Natural killer cell (primary cell): ENCODE measurements at regions not wholly inside any gene's neighbourhood (a gene's known extent, or its start where the extent isn't known, plus 50 kb on each side); places are given as distances from the start of the nearest gene placed in this dataset.

Source experiments
- ATAC-seq, 3 donors: fragments of 150-1000 bp in 2 of 3; fragments of 200-7000 bp in 1 of 3; cut with Tn5 transposase; 1 replicate in 1 of 3; 2 replicates in 2 of 3; pipeline ENCODE4 v1.10.0; 2021; ENCODE audit warnings: mild to moderate bottlenecking in 2 of 3, moderate library complexity in 2 of 3
- DNase-seq, 2 donors: peaks; one replicate each; pipeline versions ENCODE4 v3.0.0 to v3.0.0-alpha.2; 2013 to 2021; ENCODE audit warnings: mixed read lengths in 1 of 2
- H3K27ac ChIP-seq: one replicate; pipeline ENCODE4 v1.5.1; 2013; ENCODE audit warnings: mild to moderate bottlenecking, low read length
- H3K27me3 ChIP-seq: one replicate; pipeline ENCODE4 v1.6.1; 2013; ENCODE audit warnings: low read length; ENCODE audit not compliant: control insufficient read depth, insufficient read depth
- H3K36me3 ChIP-seq: one replicate; pipeline ENCODE4 v1.6.1; 2013; ENCODE audit warnings: low read length; ENCODE audit not compliant: control insufficient read depth, insufficient read depth
- H3K4me1 ChIP-seq: one replicate; pipeline ENCODE4 v1.6.1; 2013; ENCODE audit warnings: low read length; ENCODE audit not compliant: control insufficient read depth, insufficient read depth
- H3K4me3 ChIP-seq: one replicate; pipeline ENCODE4 v1.5.1; 2013; ENCODE audit warnings: low read length
- H3K9me3 ChIP-seq: one replicate; pipeline ENCODE4 v1.6.1; 2013; ENCODE audit warnings: low read length; ENCODE audit not compliant: control insufficient read depth, insufficient read depth
- H3K27ac Mint-ChIP-seq, 2 donors: one replicate each; pipeline ENCODE4 v1.8.0; 2022; ENCODE audit warnings: mild to moderate bottlenecking in 2 of 2, mixed read lengths in 2 of 2, moderate library complexity in 1 of 2
- H3K27me3 Mint-ChIP-seq, 2 donors: one replicate each; pipeline ENCODE4 v1.8.0; 2022; ENCODE audit warnings: low read depth in 2 of 2, mixed read lengths in 2 of 2
- H3K36me3 Mint-ChIP-seq: one replicate; pipeline ENCODE4 v1.8.0; 2022; ENCODE audit warnings: mixed read lengths
- H3K4me1 Mint-ChIP-seq, 2 donors: one replicate each; pipeline ENCODE4 v1.8.0; 2022; ENCODE audit warnings: mixed read lengths in 2 of 2
- H3K4me3 Mint-ChIP-seq: one replicate; pipeline ENCODE4 v1.8.0; 2022; ENCODE audit warnings: mild to moderate bottlenecking, moderate library complexity, mixed read lengths
- H3K9me3 Mint-ChIP-seq, 2 donors: one replicate each; pipeline ENCODE4 v1.8.0; 2022; ENCODE audit warnings: mixed read lengths in 2 of 2
- CTCF ChIP-seq: fragments of 200-600 bp; IDR thresholded peaks from one replicate; pipeline ENCODE4 v1.8.0; 2022; ENCODE audit warnings: antibody characterized with exemption
- WGBS: methylation state at CpG from one replicate; pipeline ENCODE4 v1.1.7; 2013; ENCODE audit warnings: missing lambda C conversion rate; ENCODE audit not compliant: insufficient coverage; 5-methylcytosine and 5-hydroxymethylcytosine counted together
- intact Hi-C: fragments of 100-400 bp; cut with micrococcal nuclease; formaldehyde crosslinking; loops from one replicate; pipeline ENCODE4 v1.14.2; 2022

- no peak for ATAC-seq
- DNase-seq: no peak
- TF ChIP-seq CTCF: no peak
- H3K27me3 ChIP-seq: no peaks in the 10 kb centered on the region
- intact Hi-C loops: no loop called here
- peaks cover 3% of the 10 kb centered on the region for H3K9me3 ChIP-seq
- Mint-ChIP-seq H3K27me3 (no peaks in the 10 kb centered on the region), H3K36me3 (no peaks in the 10 kb centered on the region), H3K27ac (no peak overlapping the region), H3K9me3 (peaks cover 8% of the 10 kb centered on the region in 2 donors), H3K4me1 (no peaks in the 10 kb centered on the region), H3K4me3 (no peak overlapping the region)
- no peak overlapping the region for H3K27ac ChIP-seq
- H3K4me3 ChIP-seq: no peak overlapping the region
- WGBS: 100% methylated on average over 1 of the region's 5 CpGs
- H3K36me3 ChIP-seq: no peaks in the 10 kb centered on the region
- no peaks in the 10 kb centered on the region for H3K4me1 ChIP-seq
Observed at GRCh38 chr12:71282925-71283324, 125.1 kb upstream of the TSPAN8 start.

GRCh38 chr12:71282020-71282419 lies 124.2 kb upstream of the TSPAN8 start:
- ATAC-seq: no peak
- Histone ChIP-seq H3K27ac (no peak overlapping the region), H3K27me3 (no peaks in the 10 kb centered on the region), H3K4me3 (no peak overlapping the region), H3K36me3 (no peaks in the 10 kb centered on the region), H3K4me1 (no peaks in the 10 kb centered on the region), H3K9me3 (peaks cover 3% of the 10 kb centered on the region)
- Mint-ChIP-seq H3K27me3 (no peaks in the 10 kb centered on the region), H3K4me1 (no peaks in the 10 kb centered on the region), H3K4me3 (no peak overlapping the region), H3K27ac (no peak overlapping the region), H3K36me3 (no peaks in the 10 kb centered on the region), H3K9me3 (peaks cover 9 to 10% of the 10 kb centered on the region in 2 donors)
- TF ChIP-seq CTCF: no peak
- 76% methylated on average over 1 of the region's 4 CpGs for WGBS
- DNase-seq: no peak
- intact Hi-C loops: no loop called here

- Mint-ChIP-seq H3K36me3 (no peaks in the 10 kb centered on the region), H3K27me3 (no peaks in the 10 kb centered on the region), H3K27ac (no peak overlapping the region), H3K9me3 (peaks cover 9 to 10% of the 10 kb centered on the region in 2 donors), H3K4me1 (no peaks in the 10 kb centered on the region), H3K4me3 (no peak overlapping the region)
- WGBS: 60% methylated on average over 1 of the region's 2 CpGs
- Histone ChIP-seq H3K4me3 (no peak overlapping the region), H3K36me3 (no peaks in the 10 kb centered on the region), H3K4me1 (no peaks in the 10 kb centered on the region), H3K27ac (no peak overlapping the region), H3K9me3 (peaks cover 3% of the 10 kb centered on the region), H3K27me3 (no peaks in the 10 kb centered on the region)
- intact Hi-C loops: no loop called here
- no peak for ATAC-seq
- DNase-seq: no peak
- TF ChIP-seq CTCF: no peak
Observed at GRCh38 chr12:71281425-71281824, 123.6 kb upstream of the TSPAN8 start.

GRCh38 chr12:71277866-71278265 lies 120.1 kb upstream of the TSPAN8 start:
- H3K4me1 ChIP-seq: no peaks in the 10 kb centered on the region
- Mint-ChIP-seq H3K9me3 (peaks cover 6 to 10% of the 10 kb centered on the region in 2 donors), H3K4me1 (no peaks in the 10 kb centered on the region), H3K27ac (no peak overlapping the region), H3K27me3 (no peaks in the 10 kb centered on the region), H3K4me3 (no peak overlapping the region), H3K36me3 (no peaks in the 10 kb centered on the region)
- no peak overlapping the region for H3K27ac ChIP-seq
- H3K36me3 ChIP-seq: no peaks in the 10 kb centered on the region
- H3K9me3 ChIP-seq: peaks cover 3% of the 10 kb centered on the region
- no peak overlapping the region for H3K4me3 ChIP-seq
- WGBS: 100% methylated on average over 1 of the region's 1 CpG
- intact Hi-C loops: no loop called here
- no peak for ATAC-seq
- H3K27me3 ChIP-seq: no peaks in the 10 kb centered on the region
- TF ChIP-seq CTCF: no peak
- DNase-seq: no peak
